ENCODE measurements at regions not wholly inside any gene's neighbourhood (a gene's known extent, or its start where the extent isn't known, plus 50 kb on each side); places are given as distances from the start of the nearest gene placed in this dataset.
"Not testable (repeated sequence)": the region's sequence is repeated elsewhere in the genome, so short reads cannot be mapped to it uniquely, and the experiment has no call there.

GRCh38 chr7:153245136-153245535 is 485.6 kb downstream of the ACTR3B start:
- not testable (repeated sequence) for DNase-seq

- DNase-seq = no peak
Measured at GRCh38 chr7:153245809-153246208, 486.3 kb downstream of the ACTR3B start.

- DNase-seq = no peak
Measured at GRCh38 chr7:153247926-153248325, 488.4 kb downstream of the ACTR3B start.

- DNase-seq = no peak
Measured at GRCh38 chr7:153258686-153259085, 499.1 kb downstream of the ACTR3B start.

GRCh38 chr7:153276394-153276793 is 516.8 kb downstream of the ACTR3B start:
- DNase-seq = no peak

GRCh38 chr7:153286763-153287162 is 527.2 kb downstream of the ACTR3B start:
- no peak for DNase-seq

- no peak for DNase-seq
Measured at GRCh38 chr7:153290066-153290465, 530.5 kb downstream of the ACTR3B start.

- DNase-seq = no peak
Measured at GRCh38 chr7:153297141-153297540, 537.6 kb downstream of the ACTR3B start.

- DNase-seq = no peak
Measured at GRCh38 chr7:153301936-153302335, 542.4 kb downstream of the ACTR3B start.

GRCh38 chr7:153320005-153320404 is 560.5 kb downstream of the ACTR3B start:
- DNase-seq = no peak

GRCh38 chr7:153320681-153321080 is 561.1 kb downstream of the ACTR3B start:
- no peak for DNase-seq

GRCh38 chr7:153322991-153323390 is 563.4 kb downstream of the ACTR3B start:
- no peak for DNase-seq

- no peak for DNase-seq
Measured at GRCh38 chr7:153324094-153324493, 564.5 kb downstream of the ACTR3B start.

GRCh38 chr7:153327683-153328082 is 568.1 kb downstream of the ACTR3B start:
- DNase-seq = no peak

- no peak for DNase-seq
Measured at GRCh38 chr7:153331427-153331826, 571.9 kb downstream of the ACTR3B start.

- no peak for DNase-seq
Measured at GRCh38 chr7:153354071-153354470, 594.5 kb downstream of the ACTR3B start.

- DNase-seq = no peak
Measured at GRCh38 chr7:153370092-153370491, 610.5 kb downstream of the ACTR3B start.

GRCh38 chr7:153380636-153381035 is 621.1 kb downstream of the ACTR3B start:
- DNase-seq = no peak

- DNase-seq = no peak
Measured at GRCh38 chr7:153381275-153382040, 621.9 kb downstream of the ACTR3B start.

- DNase-seq = no peak
Measured at GRCh38 chr7:153382641-153383101, 623.1 kb downstream of the ACTR3B start.

GRCh38 chr7:153383781-153384180 is 624.2 kb downstream of the ACTR3B start:
- DNase-seq = no peak

- no peak for DNase-seq
Measured at GRCh38 chr7:153385502-153385901, 626.0 kb downstream of the ACTR3B start.

GRCh38 chr7:153386556-153386955 is 627.0 kb downstream of the ACTR3B start:
- no peak for DNase-seq

GRCh38 chr7:153388611-153389010 is 629.1 kb downstream of the ACTR3B start:
- no peak for DNase-seq

GRCh38 chr7:153389261-153389660 is 629.7 kb downstream of the ACTR3B start:
- no peak for DNase-seq

All from dermis blood vessel endothelial cell (primary cell).